ENCODE measurements at regions not wholly inside any gene's neighbourhood (a gene's known extent, or its start where the extent isn't known, plus 50 kb on each side); places are given as distances from the start of the nearest gene placed in this dataset.
"Not testable (repeated sequence)": the region's sequence is repeated elsewhere in the genome, so short reads cannot be mapped to it uniquely, and the experiment has no call there.

DNA sequence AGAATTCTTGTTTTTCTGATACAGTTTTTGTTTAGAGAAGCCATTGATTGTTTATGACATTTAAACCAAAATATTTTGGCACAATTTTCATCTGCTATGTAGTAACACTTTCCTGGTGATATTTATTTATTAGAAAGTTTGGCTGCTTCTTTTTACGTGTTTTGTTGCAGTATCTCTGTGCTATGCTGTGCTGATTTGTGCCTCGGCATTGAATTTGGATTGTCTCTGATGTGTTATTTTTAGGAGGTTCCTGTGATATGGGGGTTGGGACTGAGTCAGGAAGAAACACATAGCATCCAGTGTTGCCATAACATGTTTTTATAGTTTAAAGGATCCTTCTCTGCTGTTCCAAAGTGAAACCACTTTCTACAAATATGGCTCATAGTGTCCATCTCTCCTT is 1197.7 kb upstream of the LRRN3 start:
- peaks cover 0 to 6% (median 0%) of the 10 kb centered on the region in 4 donors for H3K4me1 ChIP-seq
- H3K27me3 ChIP-seq = no peaks in the 10 kb centered on the region
- no peaks in the 10 kb centered on the region for H3K9me3 ChIP-seq
- no peak overlapping the region for H3K27ac ChIP-seq (replicated peaks in 1 of 4)
- no peaks in the 10 kb centered on the region for H3K36me3 ChIP-seq
- TF ChIP-seq EP300 (IDR thresholded peaks at IDR 0.05) = no peak
- TF ChIP-seq POLR2A (IDR thresholded peaks at IDR 0.05; ENCODE audit: low read depth) = no peak
- TF ChIP-seq, protein P1, sequence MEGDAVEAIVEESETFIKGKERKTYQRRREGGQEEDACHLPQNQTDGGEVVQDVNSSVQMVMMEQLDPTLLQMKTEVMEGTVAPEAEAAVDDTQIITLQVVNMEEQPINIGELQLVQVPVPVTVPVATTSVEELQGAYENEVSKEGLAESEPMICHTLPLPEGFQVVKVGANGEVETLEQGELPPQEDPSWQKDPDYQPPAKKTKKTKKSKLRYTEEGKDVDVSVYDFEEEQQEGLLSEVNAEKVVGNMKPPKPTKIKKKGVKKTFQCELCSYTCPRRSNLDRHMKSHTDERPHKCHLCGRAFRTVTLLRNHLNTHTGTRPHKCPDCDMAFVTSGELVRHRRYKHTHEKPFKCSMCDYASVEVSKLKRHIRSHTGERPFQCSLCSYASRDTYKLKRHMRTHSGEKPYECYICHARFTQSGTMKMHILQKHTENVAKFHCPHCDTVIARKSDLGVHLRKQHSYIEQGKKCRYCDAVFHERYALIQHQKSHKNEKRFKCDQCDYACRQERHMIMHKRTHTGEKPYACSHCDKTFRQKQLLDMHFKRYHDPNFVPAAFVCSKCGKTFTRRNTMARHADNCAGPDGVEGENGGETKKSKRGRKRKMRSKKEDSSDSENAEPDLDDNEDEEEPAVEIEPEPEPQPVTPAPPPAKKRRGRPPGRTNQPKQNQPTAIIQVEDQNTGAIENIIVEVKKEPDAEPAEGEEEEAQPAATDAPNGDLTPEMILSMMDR (IDR thresholded peaks at IDR 0.05) = no peak
- TF ChIP-seq POLR2AphosphoS5 (IDR thresholded peaks at IDR 0.05) = no peak
- no peak for DNase-seq (ENCODE audit: extremely low spot score)
- peak overlapping the region in 2 of 4 donors; percentile 5 to 8 for H3K4me3 ChIP-seq
- intact Hi-C loops (cut with DNase I) = no loop called here
- WGBS = 57% methylated on average over 2 of the region's 2 CpGs

DNA sequence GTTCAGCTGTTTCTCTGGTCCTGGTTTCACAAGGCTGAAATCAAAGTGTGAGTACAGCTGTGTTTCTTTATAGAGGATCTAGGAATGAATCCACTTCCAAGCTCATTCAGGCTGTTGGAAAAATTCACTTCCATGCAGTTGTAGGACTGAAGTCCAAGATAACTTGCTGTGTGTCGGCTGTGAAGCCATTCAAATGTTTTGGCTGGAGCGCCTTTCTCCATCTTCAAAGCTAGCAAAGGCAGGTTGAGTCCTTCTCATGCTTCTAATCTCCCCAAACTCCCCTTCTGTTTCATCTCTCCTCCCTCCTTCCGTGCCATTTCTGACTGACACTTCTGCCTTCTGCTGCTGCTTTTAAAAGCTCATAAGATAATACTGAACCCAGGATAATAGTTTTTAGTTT is 1195.4 kb upstream of the LRRN3 start:
- TF ChIP-seq POLR2A (IDR thresholded peaks at IDR 0.05; ENCODE audit: low read depth) (no peak), POLR2AphosphoS5 (IDR thresholded peaks at IDR 0.05) (no peak), EP300 (IDR thresholded peaks at IDR 0.05) (no peak)
- TF ChIP-seq, protein P1 (IDR thresholded peaks at IDR 0.05) = no peak
- peaks cover 0 to 6% (median 0%) of the 10 kb centered on the region in 4 donors for H3K4me1 ChIP-seq
- H3K27ac ChIP-seq (replicated peaks in 1 of 4) = no peak overlapping the region
- no peaks in the 10 kb centered on the region for H3K36me3 ChIP-seq
- H3K9me3 ChIP-seq = no peaks in the 10 kb centered on the region
- intact Hi-C loops (cut with DNase I) = no loop called here
- no peak for DNase-seq (ENCODE audit: extremely low spot score)
- no peak overlapping the region for H3K4me3 ChIP-seq
- 57% methylated on average over 3 of the region's 3 CpGs for WGBS
- H3K27me3 ChIP-seq = no peaks in the 10 kb centered on the region

DNA sequence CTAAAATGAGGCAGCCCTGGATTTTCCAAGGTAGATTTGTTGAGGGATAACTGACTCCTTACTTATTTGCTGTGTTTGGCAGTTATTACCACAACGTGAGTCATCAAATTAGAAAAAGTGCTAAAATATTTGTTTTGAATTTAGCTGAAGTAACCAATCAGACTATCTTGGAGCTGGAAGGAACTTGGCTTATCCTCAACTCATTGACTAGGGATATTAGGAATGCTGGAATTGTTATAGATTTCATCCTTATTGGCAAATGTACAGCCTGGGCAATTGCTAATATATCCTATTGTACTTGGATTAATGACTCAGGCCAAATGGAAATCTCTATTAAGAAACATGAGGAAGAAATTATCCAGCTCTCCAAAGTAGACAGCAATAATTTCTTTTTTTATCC is 1189.0 kb upstream of the LRRN3 start:
- DNase-seq (ENCODE audit: extremely low spot score) = no peak
- no peaks in the 10 kb centered on the region for H3K27me3 ChIP-seq
- 64% methylated on average over 1 of the region's 1 CpG for WGBS
- no peaks in the 10 kb centered on the region for H3K9me3 ChIP-seq
- no peak overlapping the region for H3K4me3 ChIP-seq
- no peak overlapping the region for H3K27ac ChIP-seq (replicated peaks in 1 of 4)
- intact Hi-C loops (cut with DNase I) = no loop called here
- H3K36me3 ChIP-seq = no peaks in the 10 kb centered on the region
- no peaks in the 10 kb centered on the region for H3K4me1 ChIP-seq
- TF ChIP-seq EP300 (IDR thresholded peaks at IDR 0.05) (no peak), POLR2AphosphoS5 (IDR thresholded peaks at IDR 0.05) (no peak), POLR2A (IDR thresholded peaks at IDR 0.05; ENCODE audit: low read depth) (no peak)
- TF ChIP-seq, protein P1 (IDR thresholded peaks at IDR 0.05) = no peak

DNA sequence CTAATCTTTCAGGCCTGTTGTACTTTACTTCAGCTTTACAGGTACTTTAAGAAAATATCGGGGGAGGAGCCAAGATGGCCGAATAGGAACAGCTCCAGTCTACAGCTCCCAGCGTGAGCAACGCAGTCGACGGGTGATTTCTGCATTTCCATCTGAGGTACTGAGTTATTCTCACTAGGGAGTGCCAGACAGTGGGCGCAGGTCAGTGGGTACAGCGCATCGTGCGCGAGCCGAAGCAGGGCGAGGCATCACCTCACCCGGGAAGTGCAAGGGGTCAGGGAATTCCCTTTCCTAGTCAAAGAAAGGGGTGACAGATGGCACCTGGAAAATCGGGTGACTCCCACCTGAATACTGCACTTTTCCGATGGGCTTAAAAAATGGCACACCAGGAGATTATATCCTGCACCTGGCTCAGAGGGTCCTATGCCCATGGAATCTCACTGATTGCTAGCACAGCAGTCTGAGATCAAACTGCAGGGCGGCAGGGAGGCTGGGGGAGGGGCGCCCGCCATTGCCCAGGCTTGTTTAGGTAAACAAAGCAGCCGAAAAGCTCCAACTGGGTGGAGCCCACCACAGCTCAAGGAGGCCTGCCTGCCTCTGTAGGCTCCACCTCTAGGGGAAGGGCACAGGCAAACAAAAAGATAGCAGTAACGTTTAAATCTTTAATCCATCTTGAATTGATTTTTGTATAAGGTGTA is 1185.4 kb upstream of the LRRN3 start:
- DNase-seq (ENCODE audit: extremely low spot score); H3K9me3 ChIP-seq; H3K27ac ChIP-seq (replicated peaks in 1 of 4); H3K4me1 ChIP-seq; intact Hi-C loops (cut with DNase I); H3K27me3 ChIP-seq; H3K4me3 ChIP-seq; H3K36me3 ChIP-seq: not testable (repeated sequence)
- 88% methylated on average over 21 of the region's 21 CpGs for WGBS

DNA sequence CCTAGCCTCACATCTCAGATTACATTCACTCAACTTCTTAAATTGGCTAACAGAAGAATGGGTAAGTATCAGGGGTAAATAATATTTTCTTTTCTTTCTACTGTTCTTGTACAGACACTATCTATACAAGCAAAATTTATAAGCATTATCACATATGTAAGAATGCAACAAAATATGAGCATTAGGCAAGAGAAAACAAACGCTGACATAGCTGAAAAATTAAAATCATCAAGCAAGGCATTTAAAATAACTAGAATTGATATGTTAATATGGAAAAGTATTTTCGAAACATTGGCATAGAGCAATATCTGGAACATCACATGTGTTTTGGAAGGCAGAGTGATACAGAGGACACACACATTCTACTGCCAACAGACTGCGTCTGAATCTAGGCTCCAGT is 1175.3 kb upstream of the LRRN3 start:
- no peak for DNase-seq (ENCODE audit: extremely low spot score)
- TF ChIP-seq EP300 (IDR thresholded peaks at IDR 0.05) (no peak), POLR2A (IDR thresholded peaks at IDR 0.05; ENCODE audit: low read depth) (no peak), POLR2AphosphoS5 (IDR thresholded peaks at IDR 0.05) (no peak)
- TF ChIP-seq, protein P1 (IDR thresholded peaks at IDR 0.05) = no peak
- WGBS = 91% methylated on average over 3 of the region's 3 CpGs
- intact Hi-C loops (cut with DNase I) = no loop called here
- Histone ChIP-seq H3K27ac (replicated peaks in 1 of 4) (no peak overlapping the region), H3K36me3 (no peaks in the 10 kb centered on the region), H3K4me1 (no peaks in the 10 kb centered on the region), H3K27me3 (no peaks in the 10 kb centered on the region), H3K9me3 (no peaks in the 10 kb centered on the region), H3K4me3 (no peak overlapping the region)

Measured in esophagus muscularis mucosa (tissue), 4 donors.